GM18519 (cell line): ENCODE measurements at regions not wholly inside any gene's neighbourhood (a gene's known extent, or its start where the extent isn't known, plus 50 kb on each side); places are given as distances from the start of the nearest gene placed in this dataset.
"Not testable (repeated sequence)": the region's sequence is repeated elsewhere in the genome, so short reads cannot be mapped to it uniquely, and the experiment has no call there.

Source experiments
- ATAC-seq: cut with Tn5 transposase; IDR thresholded peaks from one replicate; pipeline ENCODE4 v1.9.1; 2021; ENCODE audit warnings: mild to moderate bottlenecking, moderate library complexity; ENCODE audit not compliant: unreplicated experiment, low FRiP score

DNA sequence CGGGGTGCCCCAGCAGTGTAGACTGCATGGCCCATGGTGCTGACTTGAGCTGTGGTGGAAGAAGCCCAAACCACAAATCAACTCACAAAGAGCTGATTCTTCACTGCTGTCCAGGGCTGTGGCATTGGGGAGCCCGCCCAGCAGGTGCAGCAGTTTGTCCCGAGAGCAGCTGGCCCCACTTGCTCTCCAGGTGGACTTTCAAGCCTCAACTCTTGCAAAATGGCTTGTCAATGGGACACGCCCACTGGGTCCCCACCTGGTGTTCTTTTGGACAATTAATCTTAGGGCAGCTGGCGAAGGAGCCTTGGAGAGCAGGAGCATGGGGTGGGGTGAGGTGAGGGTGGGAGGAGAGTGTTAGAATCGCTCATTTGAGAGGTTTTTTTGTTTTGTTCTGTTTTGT is 117.9 kb downstream of the MYCN start:
- ATAC-seq, result no peak

DNA sequence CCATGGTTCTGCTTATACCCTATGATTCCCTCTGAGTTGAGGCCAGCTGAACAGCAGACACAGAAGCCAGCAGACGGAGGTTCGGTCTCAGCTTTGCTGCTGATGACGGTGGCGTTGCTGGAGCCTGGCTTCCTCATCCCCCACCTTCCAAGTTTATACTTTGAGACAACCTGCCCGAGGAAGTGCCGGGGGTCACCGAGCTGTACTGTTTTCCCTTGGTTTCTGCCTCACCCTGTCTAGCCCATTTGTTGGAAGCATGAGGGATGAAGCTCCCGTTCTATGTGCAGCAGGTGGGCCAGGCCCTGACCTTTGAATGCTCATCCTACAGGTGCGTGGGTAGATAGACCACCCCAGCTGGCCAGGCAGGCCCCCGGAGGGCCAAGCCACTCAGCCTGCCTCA is 117.3 kb downstream of the MYCN start:
- ATAC-seq, result no peak

DNA sequence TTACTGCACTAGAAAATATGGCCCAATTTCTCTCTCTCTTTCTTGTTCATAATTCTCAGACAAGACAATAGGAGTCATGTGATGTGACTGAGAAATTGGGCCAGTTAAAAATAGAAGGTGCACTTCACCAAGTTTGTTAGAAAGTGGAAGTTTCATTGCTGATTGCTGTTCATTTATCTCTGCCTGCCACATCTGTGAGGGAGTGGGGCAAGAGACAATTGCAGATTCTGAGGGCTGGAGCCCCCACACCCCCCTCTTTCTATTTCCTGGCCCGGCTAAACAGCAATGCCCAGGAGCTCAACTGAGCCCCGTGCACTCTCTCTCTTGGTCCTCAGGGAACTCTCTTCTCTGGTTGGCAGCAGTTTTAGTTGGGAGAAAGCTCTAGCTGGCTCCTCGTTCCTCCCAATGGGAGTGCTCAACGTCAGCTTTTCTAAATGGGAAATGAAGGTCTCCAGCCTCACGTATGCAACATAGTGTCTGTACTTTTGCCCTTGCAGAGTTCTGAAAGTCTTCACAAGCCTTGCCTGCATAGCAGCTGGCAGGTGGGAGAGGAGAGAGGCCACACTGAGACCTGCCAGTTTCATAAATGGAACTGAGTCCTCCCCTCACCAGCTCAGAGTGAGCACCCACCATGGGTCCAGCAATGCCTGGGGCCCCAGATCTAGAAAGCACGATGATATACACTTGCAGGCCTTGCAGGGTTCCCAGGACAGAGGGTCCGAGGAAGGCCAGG is 115.7 kb downstream of the MYCN start:
- ATAC-seq, result peak; percentile 96

DNA sequence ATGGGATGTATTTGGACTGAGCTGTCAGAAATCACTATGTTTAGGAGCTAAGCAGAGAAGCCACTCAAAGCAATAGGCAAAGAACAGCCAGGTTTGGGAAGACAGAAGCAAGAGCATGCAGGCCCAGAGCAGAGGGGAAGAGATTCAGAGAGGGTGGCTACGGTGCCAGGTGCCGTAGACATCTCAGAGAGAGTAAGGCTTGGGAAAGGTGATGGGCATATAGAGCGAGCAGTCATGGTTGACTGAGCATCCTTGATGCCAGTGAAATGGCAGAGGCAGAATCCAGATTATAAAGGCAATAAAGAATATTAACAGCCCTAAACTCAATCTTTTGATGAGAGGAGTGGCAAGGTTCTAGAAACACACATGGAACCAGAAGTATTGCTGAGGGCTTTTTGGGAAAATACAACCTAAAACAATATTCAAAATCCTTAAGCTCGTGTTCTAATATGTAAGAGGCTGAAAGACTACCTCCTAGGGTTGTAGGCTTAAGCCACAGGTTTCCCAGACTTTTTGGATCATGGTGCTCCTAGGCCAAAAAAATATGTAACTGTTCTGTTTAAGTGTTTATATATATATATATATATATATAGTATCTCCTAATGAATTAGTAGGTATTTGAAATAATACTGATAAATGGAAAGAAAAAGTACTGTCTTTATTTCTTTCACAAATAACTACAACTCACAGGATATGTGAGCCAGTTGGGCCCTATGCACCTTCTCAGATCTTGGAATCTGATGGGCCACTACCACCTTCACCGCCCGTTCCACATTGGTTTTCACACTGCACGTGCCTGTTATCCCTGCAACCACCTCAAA is 113.3 kb downstream of the MYCN start:
- no peak for ATAC-seq

DNA sequence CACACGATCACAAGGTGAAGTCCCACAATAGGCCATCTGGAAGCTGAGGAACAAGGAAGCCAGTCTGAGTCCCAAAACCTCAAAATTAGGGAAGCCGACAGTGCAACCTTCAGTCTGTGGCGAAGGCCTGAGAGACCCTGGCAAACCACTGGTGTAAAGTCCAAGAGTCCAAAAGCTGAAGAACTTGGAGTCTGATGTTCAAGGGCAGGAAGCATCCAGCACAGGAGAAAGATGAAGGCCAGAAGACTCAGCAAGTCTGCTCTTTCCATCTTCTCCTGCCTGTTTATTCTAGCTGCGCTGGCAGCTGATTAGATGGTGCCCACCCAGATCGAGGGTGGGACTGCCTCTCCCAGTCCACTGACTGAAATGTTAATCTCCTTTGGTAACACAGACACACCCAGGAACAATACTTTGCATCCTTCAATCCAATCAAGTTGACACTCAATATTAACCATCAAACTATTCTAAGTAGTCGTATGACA is 112.3 kb downstream of the MYCN start:
- not testable (repeated sequence) for ATAC-seq

DNA sequence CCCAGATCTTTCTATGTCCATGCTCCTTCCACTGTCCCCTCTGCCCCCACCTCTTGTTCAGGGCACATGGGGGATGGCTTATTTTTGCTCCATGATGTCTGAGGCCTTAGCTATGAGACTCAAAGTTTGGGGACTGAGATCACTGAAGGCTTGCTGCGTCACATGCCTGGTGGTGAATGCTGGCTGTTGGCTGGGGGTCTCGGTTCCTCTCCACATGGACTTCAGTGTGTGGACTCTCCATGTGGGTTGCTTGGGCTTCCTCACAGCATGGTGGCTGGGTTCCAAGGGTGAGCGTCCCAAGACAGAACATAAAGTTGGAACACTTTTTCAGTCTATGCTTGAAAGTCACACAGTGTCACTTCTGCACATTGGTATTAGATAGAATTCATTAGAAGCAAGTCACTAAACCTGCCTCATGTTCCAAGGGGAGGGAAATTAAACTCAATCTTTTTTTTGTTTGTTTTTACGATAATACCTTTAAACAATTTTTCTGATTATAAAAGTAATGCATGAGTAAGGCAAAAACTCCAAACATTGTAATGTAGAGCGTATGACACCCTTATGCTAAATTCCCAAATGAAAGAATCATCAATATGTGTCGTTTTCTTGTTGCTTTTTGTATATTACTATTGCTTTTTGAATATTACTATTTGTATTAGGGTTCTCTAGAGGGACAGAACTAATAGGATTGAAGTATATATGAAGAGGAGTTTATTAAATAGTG is 111.7 kb downstream of the MYCN start:
- no peak for ATAC-seq

DNA sequence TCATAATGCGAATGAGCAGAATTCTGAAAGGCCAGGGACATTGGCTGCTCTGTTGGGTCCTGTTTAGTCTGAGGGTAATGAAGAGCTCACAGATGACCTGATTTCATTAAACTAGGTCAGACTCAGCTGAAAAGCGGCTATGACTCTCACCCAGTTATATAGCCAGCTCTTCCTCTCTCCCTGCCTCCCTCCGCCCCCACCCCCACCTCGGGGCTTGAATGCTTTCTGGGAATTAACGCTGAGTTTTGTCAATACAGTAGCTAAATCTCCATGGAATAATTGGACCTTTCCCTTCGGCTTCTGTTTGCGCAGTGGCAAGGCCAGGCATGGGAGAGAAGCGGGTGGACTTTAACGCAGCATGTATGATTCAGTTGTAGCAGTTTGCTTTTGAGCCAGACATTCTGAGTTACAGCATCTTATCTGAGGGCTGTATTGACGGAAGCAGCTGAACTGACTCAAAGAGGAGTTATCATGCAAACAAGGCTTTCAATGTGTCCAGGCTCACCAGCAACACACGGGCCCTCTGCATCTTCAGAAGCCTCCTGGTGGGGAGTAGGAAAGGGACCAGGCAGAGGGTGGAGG is 110.6 kb downstream of the MYCN start:
- ATAC-seq, result no peak

DNA sequence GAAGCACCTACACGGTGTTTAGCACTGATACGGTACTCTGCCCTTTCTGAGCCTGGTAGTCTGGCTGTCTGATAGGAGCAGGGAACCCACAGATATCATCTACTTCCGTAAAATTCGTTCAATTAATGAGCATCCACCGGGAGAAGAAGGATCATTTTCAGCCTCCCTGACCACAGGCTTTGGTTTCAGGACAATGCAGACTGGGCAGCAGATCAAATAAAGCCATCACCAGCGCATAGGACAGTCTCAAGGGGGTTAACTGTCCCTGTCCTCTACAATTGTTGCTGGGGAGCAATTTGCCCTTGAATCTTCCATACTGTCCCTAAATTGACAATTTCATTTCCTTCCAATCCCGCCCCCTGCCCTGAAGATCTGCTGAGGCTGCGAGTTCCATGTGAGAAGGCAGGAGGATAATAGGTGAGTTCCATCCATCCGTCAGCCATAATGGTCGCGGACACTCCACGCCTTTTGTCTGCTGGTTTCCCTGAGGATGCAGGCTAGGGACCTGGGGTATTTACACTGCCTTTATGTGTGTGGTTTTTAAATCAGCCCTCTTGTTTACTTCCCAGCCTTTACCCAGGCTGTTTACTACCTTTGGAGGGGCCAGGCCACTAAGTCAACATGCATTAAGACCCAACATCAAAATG is 110.0 kb downstream of the MYCN start:
- no peak for ATAC-seq

DNA sequence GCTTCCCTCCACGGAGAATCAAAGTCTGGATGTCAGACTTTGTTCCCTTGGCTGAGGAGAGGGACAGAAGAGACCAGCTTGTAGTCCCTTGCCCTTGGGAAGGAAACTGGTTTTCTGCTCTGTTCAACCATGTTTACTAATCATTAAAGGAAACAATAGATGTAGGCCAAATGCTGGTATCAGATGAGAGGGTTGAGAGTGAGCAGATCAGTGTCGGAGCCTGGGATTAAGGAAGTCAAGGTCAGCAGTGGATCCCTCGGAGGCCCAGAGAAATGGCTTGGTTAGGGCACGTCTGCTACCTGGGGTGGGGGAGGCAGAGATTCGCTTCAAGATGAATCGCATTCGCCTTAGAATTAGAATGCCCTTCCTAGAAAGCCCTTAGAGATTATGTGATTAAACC is 109.1 kb downstream of the MYCN start:
- ATAC-seq, result no peak

DNA sequence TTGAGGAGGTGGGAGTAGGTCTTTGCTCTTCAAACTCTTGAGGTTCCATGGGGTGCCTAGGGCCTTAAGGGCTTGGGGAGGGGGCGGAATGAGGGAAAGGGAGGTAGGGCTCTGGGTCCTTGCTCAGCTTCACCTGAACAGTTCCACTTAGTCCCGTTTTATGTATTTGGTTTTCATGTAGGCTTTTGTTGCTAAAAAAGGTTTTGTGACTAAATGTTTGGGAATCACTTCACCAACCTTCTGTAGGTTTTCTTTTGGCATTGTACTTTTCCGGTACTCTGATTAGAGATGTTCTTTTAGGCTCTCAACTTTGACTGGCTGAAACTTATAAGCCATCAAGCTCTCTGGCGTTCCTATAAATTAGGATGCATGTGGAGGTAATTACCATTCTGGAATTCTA is 108.1 kb downstream of the MYCN start:
- ATAC-seq, result no peak

- no peak for ATAC-seq
Observed at GRCh38 chr2:16047701-16048100, 107.4 kb downstream of the MYCN start.

- ATAC-seq, result no peak
Observed at GRCh38 chr2:16046649-16047048, 106.3 kb downstream of the MYCN start.

DNA sequence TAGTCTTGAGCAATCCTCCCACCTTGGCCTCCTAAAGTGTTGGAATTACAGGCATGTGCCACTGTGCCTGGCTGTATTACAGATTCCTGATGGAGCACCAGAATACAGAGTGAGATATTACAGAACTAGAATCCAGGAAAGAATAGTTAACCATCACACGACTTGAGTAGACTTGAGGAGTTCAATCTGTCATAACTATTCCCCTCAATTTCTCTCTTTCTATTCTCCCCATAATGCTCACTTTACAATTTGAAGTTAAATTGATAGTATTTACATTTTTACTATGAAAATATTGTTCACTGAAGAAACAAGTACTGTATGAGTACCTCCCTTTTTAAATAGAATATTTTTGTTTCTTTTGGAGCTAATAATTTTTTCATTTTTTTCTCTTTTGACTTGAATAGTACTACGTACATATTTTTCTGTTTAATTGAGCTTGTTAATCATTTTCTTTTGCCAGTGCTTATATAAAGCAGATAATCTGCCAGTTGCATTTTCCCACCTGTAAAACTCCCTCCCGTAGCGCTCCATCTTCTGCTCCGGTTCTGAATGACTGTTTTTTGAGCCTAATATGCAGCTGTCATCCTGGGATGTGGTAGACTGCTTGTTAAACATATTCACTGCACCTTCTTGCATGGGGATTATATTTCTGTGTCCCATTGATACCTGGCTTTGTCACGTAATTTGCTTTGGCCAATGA is 105.5 kb downstream of the MYCN start:
- ATAC-seq, result no peak

GRCh38 chr2:16044946-16045456 is 104.7 kb downstream of the MYCN start:
- ATAC-seq, result no peak

- no peak for ATAC-seq
Observed at GRCh38 chr2:16043627-16044026, 103.3 kb downstream of the MYCN start.

- ATAC-seq, result no peak
Observed at GRCh38 chr2:16043192-16043591, 102.8 kb downstream of the MYCN start.

DNA sequence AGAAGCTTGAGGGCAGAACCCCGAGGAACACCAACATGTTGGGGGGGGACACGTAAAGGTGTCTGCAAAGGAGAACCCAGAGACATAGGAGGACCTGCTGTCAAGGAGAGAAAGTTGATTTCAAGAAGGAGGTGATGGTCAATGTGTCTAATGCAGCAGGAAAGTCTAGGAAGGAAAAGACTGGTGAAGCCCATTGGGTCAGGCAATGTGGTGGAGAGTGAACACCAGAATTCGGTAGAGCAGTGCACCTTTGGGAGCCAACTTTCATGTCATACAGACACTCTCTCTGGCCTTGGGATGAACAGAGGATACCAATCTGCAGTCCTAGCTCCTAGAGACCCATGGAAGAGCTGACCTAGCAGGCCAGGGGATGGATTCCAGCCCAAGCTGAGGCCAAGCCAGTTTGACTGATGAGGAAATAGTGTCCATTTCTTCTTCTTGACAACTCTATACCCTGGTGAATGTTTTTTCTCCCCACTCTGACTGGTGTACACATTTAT is 101.9 kb downstream of the MYCN start:
- no peak for ATAC-seq

GRCh38 chr2:16040271-16041010 is 100.1 kb downstream of the MYCN start:
- ATAC-seq, result no peak

- no peak for ATAC-seq
Observed at GRCh38 chr2:16039823-16040222, 99.5 kb downstream of the MYCN start.
